Panc1 (cell line): ENCODE measurements at regions not wholly inside any gene's neighbourhood (a gene's known extent, or its start where the extent isn't known, plus 50 kb on each side); places are given as distances from the start of the nearest gene placed in this dataset.

Experiments used
- ATAC-seq: fragments of 200-7000 bp; cut with Tn5 transposase; 2 replicates; pipeline ENCODE4 v1.9.1; 2020; ENCODE audit warnings: mild to moderate bottlenecking, moderate library complexity
- BruUV-seq: library from RNA; stranded (reverse); fragments of 400-500 nt; replicated peaks from 2 replicates; lab custom pipeline; 2021; lab: Mats Ljungman, UMichigan
- CTCF ChIA-PET: fragments of 300-600 bp; sonication (Branson Sonifier 250); formaldehyde crosslinking; loops from one replicate; lab custom pipeline; 2022; ENCODE audit warnings: antibody characterized with exemption; lab: Charles Lee
- POLR2A ChIA-PET: fragments of 300-600 bp; sonication (Branson Sonifier 250); formaldehyde crosslinking; loops from one replicate; lab custom pipeline; 2022; ENCODE audit warnings: antibody characterized with exemption; lab: Charles Lee
- DNase-seq: peaks from one replicate; pipeline ENCODE4 v3.0.0-alpha.2; 2010; ENCODE audit warnings: low read depth, low spot score
- H3K27ac ChIP-seq: 2 replicates; pipeline ENCODE4 v1.5.1; 2011; ENCODE audit warnings: mild to moderate bottlenecking, low read length, inconsistent platforms
- H3K27me3 ChIP-seq: fragments of 200-500 bp; sonication (Bioruptor generic); 2 replicates; pipeline ENCODE4 v1.6.0; 2014; ENCODE audit warnings: low read length, inconsistent platforms; ENCODE audit not compliant: control insufficient read depth, insufficient read depth
- H3K36me3 ChIP-seq: fragments of 200-500 bp; sonication (Bioruptor generic); 2 replicates; pipeline ENCODE4 v1.5.1; 2014; ENCODE audit warnings: inconsistent platforms, mild to moderate bottlenecking, low read length, moderate library complexity; ENCODE audit not compliant: control insufficient read depth, insufficient read depth
- H3K4me1 ChIP-seq: 2 replicates; pipeline ENCODE4 v1.5.1; 2011; ENCODE audit warnings: inconsistent platforms, mild to moderate bottlenecking, low read length, moderate library complexity; ENCODE audit not compliant: control insufficient read depth, insufficient read depth
- H3K4me3 ChIP-seq, 2 experiments: 2 replicates each; pipeline ENCODE4 v1.5.1; 2011 to 2012; ENCODE audit warnings: low read depth in 2 of 2, low read length in 2 of 2, mild to moderate bottlenecking in 2 of 2, inconsistent platforms in 1 of 2, moderate library complexity in 1 of 2
- H3K9me3 ChIP-seq: fragments of 200-500 bp; sonication (Bioruptor generic); 2 replicates; pipeline ENCODE4 v1.5.1; 2014; ENCODE audit warnings: low read depth, mild to moderate bottlenecking, inconsistent platforms, low read length, moderate library complexity; ENCODE audit not compliant: control insufficient read depth, insufficient read depth
- POLR2AphosphoS5 ChIP-seq: IDR thresholded peaks from 2 replicates; pipeline ENCODE4 v1.6.1; 2012; ENCODE audit warnings: mild to moderate bottlenecking, low read depth, low read length, moderate library complexity
- SIN3A ChIP-seq: IDR thresholded peaks from 2 replicates; pipeline ENCODE4 v1.6.1; 2012; ENCODE audit warnings: low read depth, mild to moderate bottlenecking, low read length, moderate library complexity, borderline replicate concordance; ENCODE audit not compliant: insufficient read depth
- TCF7L2 ChIP-seq: IDR thresholded peaks from 2 replicates; pipeline ENCODE4 v1.6.1; 2011; ENCODE audit warnings: mild to moderate bottlenecking, low read depth, low read length, inconsistent platforms
- in situ Hi-C: cut with HindIII; loops from 2 replicates; pipeline ENCODE4 v1.10.0; 2016; ENCODE audit warnings: low sequenced_read_pairs, low pct_unique_long_range_greater_than_20kb
- intact Hi-C: fragments of 100-400 bp; cut with micrococcal nuclease; formaldehyde crosslinking; loops from one replicate; pipeline ENCODE4 v1.10.0; 2022; ENCODE audit not compliant: unreplicated experiment
- TF ChIP-seq, protein P1 (sequence below), 2 experiments: IDR thresholded peaks; 2 replicates each; pipeline ENCODE4 v1.6.1; 2011 to 2012; ENCODE audit warnings: low read depth in 2 of 2, control low read depth in 1 of 2, low read length in 1 of 2, mild to moderate bottlenecking in 1 of 2, moderate library complexity in 1 of 2; ENCODE audit not compliant: insufficient read depth in 1 of 2
- TF ChIP-seq, protein P2 (sequence below): fragments of 450-650 bp; IDR thresholded peaks from 2 replicates; pipeline ENCODE4 v1.5.1; 2017; ENCODE audit warnings: mild to moderate bottlenecking

DNA sequence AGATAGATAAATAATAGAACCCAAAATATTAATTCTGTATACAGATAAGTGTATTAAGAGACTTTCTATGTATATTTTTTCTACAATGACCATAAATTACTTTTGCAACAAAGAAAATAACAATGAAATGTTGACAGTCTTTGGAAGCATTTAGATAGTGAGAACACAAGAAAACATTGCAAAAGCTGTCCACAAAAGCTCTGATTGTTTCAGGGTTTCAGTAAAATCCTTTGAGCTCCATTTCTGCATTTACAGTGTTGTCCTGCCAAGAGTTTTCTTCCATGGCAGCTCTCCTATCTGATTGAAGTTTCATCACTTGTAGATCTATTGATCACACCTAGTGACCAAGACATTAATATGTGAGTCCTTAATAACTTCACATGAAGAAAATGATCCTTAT is 321.8 kb downstream of the GPR37 start:
- Histone ChIP-seq H3K9me3 (no peaks in the 10 kb centered on the region), H3K4me3 (no peak overlapping the region), H3K36me3 (no peaks in the 10 kb centered on the region), H3K27me3 (no peaks in the 10 kb centered on the region), H3K4me1 (no peaks in the 10 kb centered on the region), H3K27ac (no peak overlapping the region)
- no peak for ATAC-seq
- ChIA-PET POLR2A (no interaction called here), CTCF (no interaction called here)
- no peak for DNase-seq
- no peak for TF ChIP-seq POLR2AphosphoS5
- no peak for TF ChIP-seq SIN3A
- no peak for TF ChIP-seq TCF7L2
- TF ChIP-seq, protein P1, sequence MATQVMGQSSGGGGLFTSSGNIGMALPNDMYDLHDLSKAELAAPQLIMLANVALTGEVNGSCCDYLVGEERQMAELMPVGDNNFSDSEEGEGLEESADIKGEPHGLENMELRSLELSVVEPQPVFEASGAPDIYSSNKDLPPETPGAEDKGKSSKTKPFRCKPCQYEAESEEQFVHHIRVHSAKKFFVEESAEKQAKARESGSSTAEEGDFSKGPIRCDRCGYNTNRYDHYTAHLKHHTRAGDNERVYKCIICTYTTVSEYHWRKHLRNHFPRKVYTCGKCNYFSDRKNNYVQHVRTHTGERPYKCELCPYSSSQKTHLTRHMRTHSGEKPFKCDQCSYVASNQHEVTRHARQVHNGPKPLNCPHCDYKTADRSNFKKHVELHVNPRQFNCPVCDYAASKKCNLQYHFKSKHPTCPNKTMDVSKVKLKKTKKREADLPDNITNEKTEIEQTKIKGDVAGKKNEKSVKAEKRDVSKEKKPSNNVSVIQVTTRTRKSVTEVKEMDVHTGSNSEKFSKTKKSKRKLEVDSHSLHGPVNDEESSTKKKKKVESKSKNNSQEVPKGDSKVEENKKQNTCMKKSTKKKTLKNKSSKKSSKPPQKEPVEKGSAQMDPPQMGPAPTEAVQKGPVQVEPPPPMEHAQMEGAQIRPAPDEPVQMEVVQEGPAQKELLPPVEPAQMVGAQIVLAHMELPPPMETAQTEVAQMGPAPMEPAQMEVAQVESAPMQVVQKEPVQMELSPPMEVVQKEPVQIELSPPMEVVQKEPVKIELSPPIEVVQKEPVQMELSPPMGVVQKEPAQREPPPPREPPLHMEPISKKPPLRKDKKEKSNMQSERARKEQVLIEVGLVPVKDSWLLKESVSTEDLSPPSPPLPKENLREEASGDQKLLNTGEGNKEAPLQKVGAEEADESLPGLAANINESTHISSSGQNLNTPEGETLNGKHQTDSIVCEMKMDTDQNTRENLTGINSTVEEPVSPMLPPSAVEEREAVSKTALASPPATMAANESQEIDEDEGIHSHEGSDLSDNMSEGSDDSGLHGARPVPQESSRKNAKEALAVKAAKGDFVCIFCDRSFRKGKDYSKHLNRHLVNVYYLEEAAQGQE (IDR thresholded peaks at IDR 0.05; ENCODE audit: insufficient read depth in 1 of 2, low read depth in 2 of 2, low read length in 1 of 2): no peak
- TF ChIP-seq, protein P2, sequence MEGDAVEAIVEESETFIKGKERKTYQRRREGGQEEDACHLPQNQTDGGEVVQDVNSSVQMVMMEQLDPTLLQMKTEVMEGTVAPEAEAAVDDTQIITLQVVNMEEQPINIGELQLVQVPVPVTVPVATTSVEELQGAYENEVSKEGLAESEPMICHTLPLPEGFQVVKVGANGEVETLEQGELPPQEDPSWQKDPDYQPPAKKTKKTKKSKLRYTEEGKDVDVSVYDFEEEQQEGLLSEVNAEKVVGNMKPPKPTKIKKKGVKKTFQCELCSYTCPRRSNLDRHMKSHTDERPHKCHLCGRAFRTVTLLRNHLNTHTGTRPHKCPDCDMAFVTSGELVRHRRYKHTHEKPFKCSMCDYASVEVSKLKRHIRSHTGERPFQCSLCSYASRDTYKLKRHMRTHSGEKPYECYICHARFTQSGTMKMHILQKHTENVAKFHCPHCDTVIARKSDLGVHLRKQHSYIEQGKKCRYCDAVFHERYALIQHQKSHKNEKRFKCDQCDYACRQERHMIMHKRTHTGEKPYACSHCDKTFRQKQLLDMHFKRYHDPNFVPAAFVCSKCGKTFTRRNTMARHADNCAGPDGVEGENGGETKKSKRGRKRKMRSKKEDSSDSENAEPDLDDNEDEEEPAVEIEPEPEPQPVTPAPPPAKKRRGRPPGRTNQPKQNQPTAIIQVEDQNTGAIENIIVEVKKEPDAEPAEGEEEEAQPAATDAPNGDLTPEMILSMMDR: no peak
- BruUV-seq: no TSS peak
- intact Hi-C loops (no loop called here), in situ Hi-C loops (no loop called here)

DNA sequence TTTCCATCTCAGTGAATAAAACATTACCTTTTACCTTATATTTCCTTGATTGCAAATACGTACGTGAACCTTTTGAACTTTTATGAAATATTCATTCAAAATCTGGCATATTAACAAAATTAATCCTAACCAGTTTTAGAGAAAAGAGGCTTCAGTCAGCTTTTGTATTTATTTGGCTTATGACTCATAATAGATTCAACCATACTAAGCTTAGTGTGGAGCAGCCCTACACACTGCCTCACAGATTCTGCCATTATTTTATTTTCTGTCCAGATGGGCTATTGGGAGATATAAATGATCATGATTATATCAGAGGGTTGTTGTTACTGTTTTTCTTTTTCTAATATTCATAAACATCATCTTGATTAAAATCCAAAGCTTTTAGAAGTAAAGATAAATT is 325.5 kb downstream of the GPR37 start:
- H3K36me3 ChIP-seq: no peaks in the 10 kb centered on the region
- H3K27ac ChIP-seq: no peak overlapping the region
- TF ChIP-seq SIN3A: no peak
- TF ChIP-seq, protein P2: no peak
- TF ChIP-seq POLR2AphosphoS5: no peak
- TF ChIP-seq, protein P1 (IDR thresholded peaks at IDR 0.05; ENCODE audit: insufficient read depth in 1 of 2, low read depth in 2 of 2, low read length in 1 of 2): no peak
- TF ChIP-seq TCF7L2: no peak
- in situ Hi-C loops (no loop called here), intact Hi-C loops (no loop called here)
- ChIA-PET POLR2A (no interaction called here), CTCF (no interaction called here)
- H3K4me3 ChIP-seq: no peak overlapping the region
- no peaks in the 10 kb centered on the region for H3K4me1 ChIP-seq
- no peaks in the 10 kb centered on the region for H3K27me3 ChIP-seq
- no peaks in the 10 kb centered on the region for H3K9me3 ChIP-seq
- DNase-seq: no peak
- no peak for ATAC-seq
- no TSS peak for BruUV-seq
